ENCODE measurements at regions not wholly inside any gene's neighbourhood (a gene's known extent, or its start where the extent isn't known, plus 50 kb on each side); places are given as distances from the start of the nearest gene placed in this dataset.

DNA sequence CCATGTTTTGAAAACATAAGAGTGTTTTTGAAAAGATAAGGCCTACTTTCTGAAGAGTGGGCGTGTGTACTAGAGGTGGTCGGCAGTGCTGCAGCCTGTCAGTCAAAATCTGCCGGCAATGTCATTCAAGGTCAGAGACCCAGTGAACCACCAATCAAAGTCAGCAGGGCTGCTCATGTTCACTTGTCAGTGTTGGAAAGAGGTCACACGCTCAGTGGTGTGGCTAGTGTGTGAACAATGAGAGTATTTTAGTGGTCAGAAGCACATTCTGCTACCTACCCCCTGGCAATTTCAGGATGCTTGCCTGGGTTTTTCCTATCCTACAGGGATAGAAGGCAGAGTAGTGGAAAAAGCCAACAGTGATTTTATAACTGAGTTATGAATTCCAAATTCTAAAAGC is 278.5 kb upstream of the ONECUT1 start:
- TF ChIP-seq, protein P1, sequence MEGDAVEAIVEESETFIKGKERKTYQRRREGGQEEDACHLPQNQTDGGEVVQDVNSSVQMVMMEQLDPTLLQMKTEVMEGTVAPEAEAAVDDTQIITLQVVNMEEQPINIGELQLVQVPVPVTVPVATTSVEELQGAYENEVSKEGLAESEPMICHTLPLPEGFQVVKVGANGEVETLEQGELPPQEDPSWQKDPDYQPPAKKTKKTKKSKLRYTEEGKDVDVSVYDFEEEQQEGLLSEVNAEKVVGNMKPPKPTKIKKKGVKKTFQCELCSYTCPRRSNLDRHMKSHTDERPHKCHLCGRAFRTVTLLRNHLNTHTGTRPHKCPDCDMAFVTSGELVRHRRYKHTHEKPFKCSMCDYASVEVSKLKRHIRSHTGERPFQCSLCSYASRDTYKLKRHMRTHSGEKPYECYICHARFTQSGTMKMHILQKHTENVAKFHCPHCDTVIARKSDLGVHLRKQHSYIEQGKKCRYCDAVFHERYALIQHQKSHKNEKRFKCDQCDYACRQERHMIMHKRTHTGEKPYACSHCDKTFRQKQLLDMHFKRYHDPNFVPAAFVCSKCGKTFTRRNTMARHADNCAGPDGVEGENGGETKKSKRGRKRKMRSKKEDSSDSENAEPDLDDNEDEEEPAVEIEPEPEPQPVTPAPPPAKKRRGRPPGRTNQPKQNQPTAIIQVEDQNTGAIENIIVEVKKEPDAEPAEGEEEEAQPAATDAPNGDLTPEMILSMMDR (IDR thresholded peaks at IDR 0.05): no peak
- TF ChIP-seq, protein P2, sequence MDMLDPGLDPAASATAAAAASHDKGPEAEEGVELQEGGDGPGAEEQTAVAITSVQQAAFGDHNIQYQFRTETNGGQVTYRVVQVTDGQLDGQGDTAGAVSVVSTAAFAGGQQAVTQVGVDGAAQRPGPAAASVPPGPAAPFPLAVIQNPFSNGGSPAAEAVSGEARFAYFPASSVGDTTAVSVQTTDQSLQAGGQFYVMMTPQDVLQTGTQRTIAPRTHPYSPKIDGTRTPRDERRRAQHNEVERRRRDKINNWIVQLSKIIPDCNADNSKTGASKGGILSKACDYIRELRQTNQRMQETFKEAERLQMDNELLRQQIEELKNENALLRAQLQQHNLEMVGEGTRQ (IDR thresholded peaks at IDR 0.05; ENCODE audit: borderline replicate concordance, low read depth, low read length): no peak
- TF ChIP-seq SMC3 (IDR thresholded peaks at IDR 0.05; ENCODE audit: low read depth, low read length) (no peak), TAF1 (IDR thresholded peaks at IDR 0.05; ENCODE audit: borderline replicate concordance, low read depth, low read length) (no peak), EP300 (IDR thresholded peaks at IDR 0.05; ENCODE audit: borderline replicate concordance in 1 of 2, low read depth in 1 of 2, low read length in 1 of 2) (no peak), EZH2phosphoT487 (IDR thresholded peaks at IDR 0.05; ENCODE audit: borderline replicate concordance, low read depth) (no peak), ELF1 (IDR thresholded peaks at IDR 0.05) (no peak)

Data from SK-N-SH (cell line).